ENCODE measurements at regions not wholly inside any gene's neighbourhood (a gene's known extent, or its start where the extent isn't known, plus 50 kb on each side); places are given as distances from the start of the nearest gene placed in this dataset.

DNA sequence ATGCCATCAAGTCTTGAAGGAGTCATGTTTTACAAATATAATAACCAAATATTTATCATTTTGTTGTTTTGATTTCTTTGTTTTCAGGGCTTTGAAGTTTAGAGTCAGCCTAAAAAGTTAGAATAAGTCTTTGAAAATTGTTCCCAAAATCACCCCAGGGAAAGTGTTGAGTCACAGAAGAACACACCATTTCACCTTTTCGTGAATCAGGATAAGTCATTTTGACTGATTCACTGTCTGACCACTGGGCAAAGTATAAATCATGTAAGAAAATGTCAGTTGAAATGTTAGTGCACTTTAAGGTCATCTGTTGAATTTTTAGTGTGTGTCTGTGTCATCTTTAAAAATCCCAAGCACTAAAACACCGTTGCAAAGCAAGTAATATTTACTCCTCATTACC, 1320.1 kb downstream of the RPA4 start (continued):
- TF ChIP-seq, protein P1, sequence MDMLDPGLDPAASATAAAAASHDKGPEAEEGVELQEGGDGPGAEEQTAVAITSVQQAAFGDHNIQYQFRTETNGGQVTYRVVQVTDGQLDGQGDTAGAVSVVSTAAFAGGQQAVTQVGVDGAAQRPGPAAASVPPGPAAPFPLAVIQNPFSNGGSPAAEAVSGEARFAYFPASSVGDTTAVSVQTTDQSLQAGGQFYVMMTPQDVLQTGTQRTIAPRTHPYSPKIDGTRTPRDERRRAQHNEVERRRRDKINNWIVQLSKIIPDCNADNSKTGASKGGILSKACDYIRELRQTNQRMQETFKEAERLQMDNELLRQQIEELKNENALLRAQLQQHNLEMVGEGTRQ (IDR thresholded peaks at IDR 0.05; ENCODE audit: low read length), result no peak
- no peak for TF ChIP-seq HDAC6 (IDR thresholded peaks at IDR 0.05; ENCODE audit: low read depth, low read length)
- no peak for TF ChIP-seq RXRA (IDR thresholded peaks at IDR 0.05; ENCODE audit: insufficient read depth, low read depth, low read length)
